ENCODE measurements at regions not wholly inside any gene's neighbourhood (a gene's known extent, or its start where the extent isn't known, plus 50 kb on each side); places are given as distances from the start of the nearest gene placed in this dataset.

DNA sequence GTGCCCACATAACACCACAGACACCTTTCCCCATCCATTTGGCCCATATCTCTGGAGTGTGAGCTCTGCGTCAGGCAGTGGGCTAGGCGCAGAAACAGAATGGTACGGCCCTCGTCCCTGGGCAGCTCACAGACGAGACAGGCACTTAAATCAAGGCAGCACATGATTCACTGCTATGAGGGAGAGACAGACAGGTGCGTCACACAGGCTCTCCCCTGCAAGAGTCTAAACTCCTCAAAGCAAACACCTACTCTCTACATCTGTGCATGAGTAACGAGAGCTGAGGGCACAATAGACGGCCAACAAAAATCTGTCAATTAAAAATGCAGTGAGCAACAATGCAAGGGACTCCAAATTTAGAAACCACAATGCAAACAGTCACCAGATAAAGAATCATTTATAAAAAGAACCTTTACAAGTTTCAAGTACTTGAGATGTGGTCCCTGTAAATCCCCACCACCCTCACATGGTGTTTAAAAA is 348.9 kb downstream of the UQCRFS1 start:
- DNase-seq (ENCODE audit: low spot score in 2 of 2) (no peak), FAIRE-seq (no peak)

DNA sequence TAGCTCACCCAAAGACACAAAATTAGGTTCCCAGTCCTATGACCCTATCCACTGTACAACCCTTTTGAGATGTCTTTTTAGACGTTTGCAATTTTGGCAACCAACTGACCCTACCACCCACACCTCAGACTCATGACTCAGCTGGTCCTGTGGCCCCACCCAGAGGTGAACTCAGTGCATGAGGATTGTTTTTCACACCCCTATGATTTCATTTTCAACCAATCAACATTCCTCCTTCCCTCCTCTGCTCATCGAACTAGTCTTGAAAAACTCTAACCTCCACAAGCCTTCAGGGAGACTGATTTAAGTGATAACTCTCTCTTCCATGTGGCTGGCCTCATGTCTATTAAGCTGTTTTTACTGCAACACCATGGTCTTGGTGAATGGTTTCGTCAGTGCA is 350.7 kb downstream of the UQCRFS1 start:
- no peak for DNase-seq (ENCODE audit: low spot score in 2 of 2)
- FAIRE-seq: no peak

DNA sequence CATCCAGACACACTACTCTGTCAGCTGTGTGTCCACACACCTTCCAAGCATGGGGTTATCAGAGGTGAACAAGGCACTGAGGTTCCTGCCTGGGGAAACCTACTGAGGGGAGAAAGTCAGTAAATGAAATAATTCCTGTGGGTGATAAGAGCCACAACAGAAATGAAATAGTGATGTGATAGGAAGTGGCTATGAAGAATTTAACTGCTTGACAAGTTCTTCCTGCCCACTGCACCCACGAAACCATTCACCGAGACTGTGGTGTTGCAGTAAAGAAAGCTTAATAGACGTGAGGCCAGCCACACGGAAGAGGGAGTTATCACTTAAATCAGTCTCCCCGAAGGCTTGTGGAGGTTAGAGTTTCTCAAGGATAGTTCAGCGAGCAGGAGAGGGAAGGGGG is 353.1 kb downstream of the UQCRFS1 start:
- no peak for FAIRE-seq
- DNase-seq (ENCODE audit: low spot score in 2 of 2): no peak

DNA sequence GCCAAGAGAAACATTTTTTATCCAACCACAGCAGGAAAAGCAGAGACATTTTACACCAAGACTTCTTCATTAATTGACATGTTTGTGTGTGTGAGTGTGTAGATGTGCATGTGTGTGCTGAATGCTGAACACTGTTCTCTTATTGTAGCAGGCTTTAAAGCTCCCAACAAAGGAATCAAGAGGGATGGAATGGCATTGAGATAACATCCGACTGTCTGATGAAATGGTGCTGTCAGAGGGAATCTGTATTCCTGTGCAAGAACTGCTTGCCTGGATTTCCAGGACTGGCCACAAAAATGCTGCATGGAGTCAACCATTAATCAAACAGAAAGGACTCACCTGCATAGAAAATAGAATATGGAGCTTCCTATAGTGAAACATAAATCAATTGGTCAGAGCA is 354.0 kb downstream of the UQCRFS1 start:
- DNase-seq (ENCODE audit: low spot score in 2 of 2): no peak
- FAIRE-seq: no peak

DNA sequence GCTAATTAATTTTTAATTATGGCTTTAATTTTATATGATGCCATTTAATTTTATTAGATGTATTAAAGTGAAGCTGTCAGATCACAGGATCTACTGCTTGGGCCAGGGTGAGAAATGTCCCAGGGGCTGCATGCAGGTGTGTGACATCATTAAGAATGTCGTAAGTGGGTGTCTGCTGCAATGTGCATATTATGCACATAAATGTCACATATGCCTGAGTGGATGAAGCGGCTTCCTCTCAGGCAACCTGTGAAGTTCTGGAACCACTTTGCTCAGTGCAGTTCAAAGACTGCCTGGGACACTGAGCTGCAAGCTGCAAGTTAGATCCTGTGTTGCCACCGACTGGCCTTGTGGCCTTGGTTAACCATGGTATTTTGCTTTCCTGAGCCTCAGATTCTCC is 355.0 kb downstream of the UQCRFS1 start:
- FAIRE-seq (no peak), DNase-seq (ENCODE audit: low spot score in 2 of 2) (no peak)

DNA sequence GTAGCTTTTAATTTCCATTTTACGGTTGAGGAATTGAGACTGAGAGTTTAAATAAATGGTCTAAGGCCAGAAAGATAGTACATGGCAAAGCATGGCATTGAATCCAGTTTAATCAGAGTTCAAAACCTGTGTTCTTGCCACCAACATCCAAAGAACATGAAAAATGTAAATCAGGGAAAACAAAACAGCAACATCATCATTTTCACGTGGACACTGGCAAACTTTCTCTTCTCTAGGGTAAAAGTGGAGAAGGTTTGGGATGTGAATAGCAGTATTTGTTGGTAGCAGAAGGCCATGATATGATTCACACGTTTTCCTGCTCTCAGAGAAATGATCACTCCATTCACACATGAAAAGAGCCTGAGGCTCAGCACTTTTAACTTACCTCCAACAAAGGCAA is 357.7 kb downstream of the UQCRFS1 start:
- FAIRE-seq: no peak
- no peak for DNase-seq (ENCODE audit: low spot score in 2 of 2)

DNA sequence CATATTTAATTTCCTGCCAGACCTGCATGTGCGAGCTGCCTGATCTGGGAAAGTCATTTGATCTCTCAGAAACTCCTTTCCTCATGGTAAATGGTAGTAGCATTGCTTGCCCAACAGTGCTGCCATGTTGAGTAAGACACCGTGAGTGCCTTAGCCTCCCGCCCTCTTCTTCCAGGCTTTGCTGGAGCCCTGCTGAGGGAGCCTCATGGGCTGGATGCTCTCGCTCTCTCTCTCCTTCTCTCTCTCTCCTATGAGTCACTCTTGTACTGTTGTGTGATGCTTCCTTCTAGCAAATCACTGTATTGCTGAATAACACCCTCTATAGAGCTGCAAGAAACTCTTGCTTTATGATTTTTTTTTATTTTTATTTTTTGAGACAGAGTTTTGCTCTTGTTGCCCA is 365.5 kb downstream of the UQCRFS1 start:
- FAIRE-seq (no peak), DNase-seq (ENCODE audit: low spot score in 2 of 2) (no peak)

DNA sequence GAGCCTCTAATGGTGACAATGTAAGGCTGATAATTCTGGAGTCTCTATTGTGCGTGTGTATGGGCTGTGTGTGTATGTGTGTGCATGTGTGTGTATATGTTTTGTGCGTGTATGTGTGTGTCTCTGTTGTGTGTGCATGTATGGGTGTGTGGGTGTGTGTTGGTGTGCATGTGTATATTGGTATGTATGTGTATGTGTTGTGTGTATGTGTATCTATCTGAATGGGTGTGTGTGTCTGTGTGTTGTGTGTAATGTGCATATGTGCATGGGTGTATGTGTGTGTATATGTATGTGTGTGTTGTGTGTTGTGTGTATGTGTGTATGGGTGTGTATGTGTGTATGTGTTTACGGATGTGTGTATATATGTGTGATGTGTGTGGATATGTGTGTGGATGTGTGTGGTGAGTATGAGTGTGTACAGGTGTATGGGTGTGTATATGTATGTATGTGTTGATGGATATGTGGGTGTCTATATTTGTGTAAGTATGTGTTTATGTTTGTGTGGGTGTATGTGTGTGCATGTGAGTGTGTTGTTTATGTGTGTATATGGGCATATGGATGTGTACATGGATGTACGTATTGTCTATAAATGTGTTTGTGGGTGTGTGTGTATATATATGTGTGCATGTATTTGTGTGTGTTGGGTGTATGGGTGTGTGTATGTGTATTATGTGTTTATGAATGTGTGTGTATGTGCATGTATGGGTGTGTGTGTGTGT is 366.7 kb downstream of the UQCRFS1 start:
- FAIRE-seq: no peak
- DNase-seq (ENCODE audit: low spot score in 2 of 2): no peak

DNA sequence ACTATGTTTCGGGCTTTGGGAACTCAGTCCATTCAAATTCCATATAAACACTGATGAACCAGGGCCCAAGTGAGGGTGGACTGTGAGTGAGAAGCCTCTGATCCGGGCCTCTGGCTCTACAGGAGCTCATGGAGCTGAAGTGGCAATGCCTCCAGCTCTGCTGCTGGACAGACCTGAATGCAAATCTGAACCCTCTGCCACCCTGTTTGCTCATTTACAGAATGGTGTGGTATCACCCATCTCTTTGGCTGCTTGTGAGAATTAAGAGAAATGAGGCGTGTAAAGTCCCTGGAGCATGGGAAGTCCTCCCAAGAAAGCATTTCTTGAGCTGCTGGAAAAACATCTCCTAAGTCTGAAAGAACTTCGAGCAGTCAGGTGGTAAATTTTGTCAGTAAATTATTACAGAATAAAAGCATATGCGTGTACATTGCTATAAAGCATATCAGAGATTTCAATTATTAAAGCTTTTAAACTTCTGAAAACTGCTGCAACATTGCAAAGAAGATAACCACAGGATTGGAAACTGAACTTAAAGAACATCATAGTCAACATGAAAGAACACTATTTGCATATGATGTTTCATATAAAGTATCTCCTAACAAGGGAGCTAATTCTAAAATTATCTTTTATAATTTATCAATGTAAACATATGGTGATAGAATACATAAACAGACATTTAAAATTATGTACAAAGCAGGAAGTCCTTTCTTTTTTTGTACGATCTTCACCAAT is 369.0 kb downstream of the UQCRFS1 start:
- DNase-seq (ENCODE audit: low spot score in 2 of 2) (no peak), FAIRE-seq (no peak)

DNA sequence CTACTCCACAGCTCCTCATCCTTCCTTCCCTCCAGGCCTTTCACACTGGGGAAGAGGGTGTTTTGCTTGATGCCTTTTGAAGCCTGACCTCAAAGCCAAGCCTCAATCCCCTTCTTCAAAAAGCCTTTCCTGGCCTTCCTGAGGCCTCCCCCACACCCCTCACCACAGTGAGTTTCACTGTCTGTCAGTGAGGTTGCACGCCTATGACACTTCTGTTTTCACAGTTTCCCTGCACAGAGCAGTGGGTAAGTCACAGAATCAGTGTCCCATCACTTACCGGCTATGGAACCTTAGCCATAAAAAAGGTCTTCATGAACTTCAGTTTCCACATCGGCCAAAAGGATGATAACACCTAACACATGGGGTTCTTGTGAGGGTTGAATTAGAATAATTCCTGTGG is 371.4 kb downstream of the UQCRFS1 start:
- DNase-seq (ENCODE audit: low spot score in 2 of 2) (no peak), FAIRE-seq (no peak)

DNA sequence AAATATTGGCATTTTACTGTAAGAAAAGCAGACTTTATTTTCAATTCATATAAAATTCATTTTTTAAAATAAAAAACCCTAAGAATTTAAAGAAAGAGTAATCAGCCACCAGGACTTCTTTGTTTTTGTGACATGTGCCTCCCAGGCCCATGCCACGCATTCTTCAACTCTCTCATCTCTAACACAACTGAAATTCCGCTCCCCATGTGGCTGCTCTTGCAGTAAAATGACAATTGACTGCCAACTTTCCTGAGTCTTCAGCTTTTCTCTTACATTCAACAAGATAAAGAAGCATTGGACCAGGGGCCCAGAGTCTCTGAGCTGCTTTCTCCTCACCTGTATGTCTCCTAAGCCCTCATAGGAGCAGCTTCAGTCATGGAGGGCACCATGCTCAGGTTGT is 372.1 kb downstream of the UQCRFS1 start:
- DNase-seq (ENCODE audit: low spot score in 2 of 2) (no peak), FAIRE-seq (no peak)

DNA sequence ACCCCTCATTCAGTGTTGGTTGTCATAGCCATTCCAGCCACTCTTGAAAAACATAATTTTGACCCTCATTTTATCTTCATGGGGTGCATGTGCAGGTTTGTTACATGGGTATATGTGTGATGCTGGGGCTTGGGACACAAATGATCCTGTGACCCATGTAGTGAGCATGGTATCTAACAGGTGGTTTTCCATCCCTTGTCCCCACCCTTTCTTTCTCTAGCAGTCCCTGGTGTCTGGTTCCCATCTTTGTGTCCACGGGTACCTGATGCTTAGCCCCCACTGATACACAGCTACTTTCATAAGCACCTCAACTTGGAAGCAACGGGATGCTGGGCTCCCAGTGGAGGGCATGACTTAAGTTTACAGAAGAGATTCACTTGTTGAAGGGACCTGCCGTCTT is 373.5 kb downstream of the UQCRFS1 start:
- no peak for FAIRE-seq
- no peak for DNase-seq (ENCODE audit: low spot score in 2 of 2)

DNA sequence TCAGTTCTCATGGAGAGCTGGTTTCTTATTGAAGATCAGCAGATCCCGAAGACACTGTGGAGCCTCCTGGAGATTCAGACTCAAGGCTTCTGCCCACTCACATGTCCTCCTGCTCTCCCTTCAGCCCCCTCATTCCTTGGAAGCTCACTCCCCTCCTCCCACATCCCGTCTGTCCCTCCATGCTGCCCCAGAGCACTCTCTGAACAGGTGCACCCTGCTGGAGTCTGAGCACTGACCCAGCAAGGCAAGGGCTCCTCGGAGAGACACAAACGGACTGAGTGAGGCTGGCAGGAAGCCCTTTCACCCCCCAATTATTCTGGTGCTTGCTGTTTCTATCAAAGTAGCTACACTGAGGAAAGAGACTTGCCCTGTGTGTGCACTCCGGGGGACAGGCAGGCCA is 374.0 kb downstream of the UQCRFS1 start:
- FAIRE-seq (no peak), DNase-seq (ENCODE audit: low spot score in 2 of 2) (no peak)

DNA sequence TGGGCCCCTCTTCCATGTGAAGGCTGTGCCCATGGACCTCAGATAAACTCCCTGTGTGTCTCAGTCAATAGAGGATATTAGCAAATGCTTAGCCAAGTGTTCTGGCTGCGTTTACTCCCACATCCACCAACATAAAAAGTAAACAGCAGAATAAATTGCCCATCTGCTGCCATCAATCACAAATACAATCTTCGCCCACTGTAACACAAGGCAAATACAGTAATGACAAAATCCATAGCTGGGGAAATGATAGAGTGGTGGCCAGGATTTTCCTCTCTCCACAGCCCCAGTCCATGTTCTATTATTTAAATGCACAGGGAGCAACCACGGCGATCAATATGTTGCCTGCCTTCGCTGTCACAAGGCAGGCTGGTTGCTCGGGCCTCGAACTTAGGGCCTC is 376.5 kb downstream of the UQCRFS1 start:
- FAIRE-seq (no peak), DNase-seq (ENCODE audit: low spot score in 2 of 2) (no peak)

DNA sequence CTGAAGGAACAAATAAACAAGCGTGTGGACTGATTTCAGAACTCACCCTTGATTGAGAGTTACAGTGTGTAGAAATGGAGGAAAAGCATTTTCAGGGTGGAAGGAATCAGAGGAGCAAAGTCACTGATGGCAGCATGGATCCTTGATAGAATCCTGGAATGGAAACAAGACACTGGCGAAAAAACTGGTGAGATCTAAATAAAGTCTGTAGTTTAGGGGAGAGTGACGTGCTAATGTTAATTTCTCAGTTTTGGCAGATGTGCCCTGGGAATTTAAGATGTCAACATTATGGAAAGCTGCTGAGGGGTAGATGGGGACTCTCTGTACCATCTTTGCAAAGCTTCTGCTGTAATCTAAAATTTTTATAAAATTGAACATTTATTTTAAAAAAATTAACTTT is 378.0 kb downstream of the UQCRFS1 start:
- no peak for FAIRE-seq
- DNase-seq (ENCODE audit: low spot score in 2 of 2): no peak

DNA sequence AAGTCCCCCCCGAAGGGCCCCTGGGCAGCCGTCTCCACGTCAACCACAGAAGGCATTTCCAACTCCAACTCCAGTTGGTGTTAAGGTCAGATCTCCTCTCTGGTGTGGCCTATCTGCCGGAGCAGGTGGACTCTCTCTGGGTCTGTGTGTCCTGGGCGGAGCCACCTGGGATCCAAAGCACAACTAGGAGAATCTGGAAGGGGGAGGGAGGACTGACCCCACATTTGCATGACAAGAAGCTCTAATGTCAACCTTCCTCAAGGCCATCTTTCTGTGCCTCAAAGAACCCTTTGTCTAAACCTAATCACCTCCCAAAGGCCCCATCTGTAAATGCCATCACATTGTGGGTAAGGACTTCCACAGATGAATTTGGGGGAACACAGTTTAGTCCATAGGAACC is 381.5 kb downstream of the UQCRFS1 start:
- FAIRE-seq (no peak), DNase-seq (ENCODE audit: low spot score in 2 of 2) (no peak)

DNA sequence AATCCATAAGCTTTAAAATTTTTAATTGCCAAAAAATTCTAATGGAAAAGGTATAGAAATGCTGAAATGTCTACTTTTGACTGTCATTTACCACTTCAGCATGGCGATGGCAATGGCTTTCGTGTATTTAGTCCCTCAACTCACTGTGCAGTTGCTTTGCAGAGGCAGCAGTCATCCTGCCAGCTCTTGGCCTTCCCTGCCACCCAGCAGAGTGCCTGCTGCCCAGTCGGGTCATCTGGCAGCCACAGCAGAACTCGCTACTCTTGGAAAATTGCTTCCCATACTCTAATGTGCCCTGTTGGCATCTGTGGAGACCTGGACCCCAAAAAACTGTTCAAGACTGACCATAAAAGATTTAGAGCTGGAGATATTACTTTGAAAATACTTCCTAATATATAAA is 383.2 kb downstream of the UQCRFS1 start:
- no peak for FAIRE-seq
- no peak for DNase-seq (ENCODE audit: low spot score in 2 of 2)

DNA sequence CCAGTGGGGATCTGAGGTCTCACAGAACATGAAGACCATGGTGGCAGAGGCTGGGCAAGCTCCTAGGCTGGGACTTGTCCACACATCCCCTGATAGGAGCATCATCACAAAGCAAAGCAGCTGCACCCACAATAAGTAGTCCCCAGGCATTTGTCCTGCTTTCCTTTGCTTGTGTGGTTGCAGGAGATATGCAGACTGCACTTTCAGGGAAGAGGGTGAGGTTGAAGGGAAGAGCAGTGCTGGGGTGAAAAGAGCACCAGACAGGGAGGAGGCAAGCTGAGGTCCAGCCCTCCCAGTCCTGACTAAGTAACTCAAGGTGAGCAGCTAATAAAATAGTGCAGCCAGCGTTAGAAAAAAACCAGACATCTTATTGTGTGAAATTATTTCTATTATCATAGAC is 383.6 kb downstream of the UQCRFS1 start:
- FAIRE-seq (no peak), DNase-seq (ENCODE audit: low spot score in 2 of 2) (no peak)

DNA sequence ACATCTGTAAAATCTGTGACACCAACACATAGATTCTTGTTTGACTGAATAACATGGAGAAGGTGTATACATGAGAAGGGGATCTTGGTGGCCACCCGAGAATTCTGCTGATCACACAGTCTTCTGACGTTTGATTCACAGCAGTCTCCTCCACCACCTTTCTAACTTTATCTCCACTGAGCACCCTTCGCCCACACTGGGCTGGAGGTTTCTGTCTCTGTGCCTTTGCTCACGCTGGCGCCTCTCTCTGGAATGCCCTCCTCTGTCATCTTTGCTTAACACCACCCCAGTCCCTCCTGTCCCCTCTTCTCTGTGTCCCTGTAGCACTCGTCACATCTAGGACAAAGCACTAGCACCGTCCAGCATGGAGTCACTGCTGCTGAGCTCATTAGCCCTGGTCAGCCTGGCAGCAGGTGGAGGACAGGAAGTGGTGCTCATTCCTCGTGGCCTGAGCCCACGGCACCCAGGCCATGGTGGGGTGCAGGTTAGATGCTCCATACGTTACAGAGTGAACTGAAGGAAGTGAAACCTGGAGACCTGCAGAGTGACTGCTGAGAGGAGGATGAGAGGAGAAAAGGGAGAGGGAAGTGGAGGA is 384.6 kb downstream of the UQCRFS1 start:
- FAIRE-seq (no peak), DNase-seq (ENCODE audit: low spot score in 2 of 2) (no peak)

DNA sequence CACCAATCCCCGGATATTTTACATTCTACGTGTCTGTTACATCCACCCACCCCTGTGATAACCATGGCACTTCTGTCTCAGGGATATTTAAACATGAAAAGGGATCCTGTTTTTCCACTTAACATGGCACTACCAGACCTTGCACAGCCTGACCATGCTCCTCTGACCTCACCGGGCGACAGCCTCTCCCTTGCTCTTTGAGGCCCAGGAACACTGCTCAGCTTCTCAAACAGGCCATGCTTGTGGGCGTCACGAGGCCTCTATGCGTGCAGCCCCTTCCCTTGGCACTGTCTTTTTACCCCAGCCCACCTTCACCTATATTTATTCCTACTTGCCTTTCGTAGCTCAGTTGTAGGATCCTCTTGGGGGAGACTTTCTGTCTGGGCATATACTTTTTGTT is 385.6 kb downstream of the UQCRFS1 start:
- FAIRE-seq: no peak
- DNase-seq (ENCODE audit: low spot score in 2 of 2): no peak

DNA sequence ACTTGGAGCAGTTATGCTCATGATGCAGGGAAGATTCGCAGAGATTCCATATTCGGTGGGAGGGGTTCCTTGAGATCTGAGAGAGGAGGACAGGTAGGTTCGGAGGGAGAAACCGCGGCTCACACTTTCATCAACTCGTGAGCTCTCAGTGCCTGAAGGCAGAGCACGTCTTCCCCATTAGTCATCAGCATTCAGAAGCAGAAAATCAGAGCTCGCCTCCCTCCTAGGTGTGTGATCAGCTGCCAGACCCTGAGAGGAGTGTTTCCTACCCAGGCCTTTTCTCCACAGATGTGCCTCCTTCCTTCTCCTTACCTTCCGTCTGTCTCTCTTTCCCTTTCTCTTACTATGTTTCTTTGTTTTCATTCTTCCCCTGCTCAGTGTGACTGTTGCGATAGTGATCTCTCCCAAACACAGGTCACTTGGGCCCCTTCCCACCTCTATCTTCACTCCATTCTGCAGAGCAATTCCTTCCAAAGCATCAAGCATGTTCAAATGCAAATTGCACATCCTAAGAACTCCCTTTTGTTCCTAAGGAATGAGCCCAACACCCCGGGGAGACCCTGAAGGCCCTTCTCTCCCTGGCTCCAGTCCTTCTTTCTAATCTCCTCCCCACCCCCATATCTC is 389.5 kb downstream of the UQCRFS1 start:
- no peak for DNase-seq (ENCODE audit: low spot score in 2 of 2)

More for the DNA sequence above, 389.5 kb downstream of the UQCRFS1 start:
- no peak for FAIRE-seq

Data from frontal cortex (tissue), 3 donors.